ENCODE measurements at regions not wholly inside any gene's neighbourhood (a gene's known extent, or its start where the extent isn't known, plus 50 kb on each side); places are given as distances from the start of the nearest gene placed in this dataset.
"Not testable (repeated sequence)": the region's sequence is repeated elsewhere in the genome, so short reads cannot be mapped to it uniquely, and the experiment has no call there.

GRCh38 chr13:53101883-53102282 lies 73.3 kb downstream of the OLFM4 start:
- Histone ChIP-seq H3K4me1 (ENCODE audit: insufficient read depth, low read length) (no peaks in the 10 kb centered on the region), H3K9ac (ENCODE audit: low read depth, low read length) (no peak overlapping the region), H3K9me3 (ENCODE audit: insufficient read depth, low read depth, low read length) (no peaks in the 10 kb centered on the region), H3K36me3 (ENCODE audit: insufficient read depth, low read depth, low read length) (no peaks in the 10 kb centered on the region), H3K27me3 (ENCODE audit: insufficient read depth, low read length) (no peaks in the 10 kb centered on the region), H3K27ac (ENCODE audit: low read length) (no peak overlapping the region), H3K4me3 (ENCODE audit: low read length) (no peak overlapping the region)

DNA sequence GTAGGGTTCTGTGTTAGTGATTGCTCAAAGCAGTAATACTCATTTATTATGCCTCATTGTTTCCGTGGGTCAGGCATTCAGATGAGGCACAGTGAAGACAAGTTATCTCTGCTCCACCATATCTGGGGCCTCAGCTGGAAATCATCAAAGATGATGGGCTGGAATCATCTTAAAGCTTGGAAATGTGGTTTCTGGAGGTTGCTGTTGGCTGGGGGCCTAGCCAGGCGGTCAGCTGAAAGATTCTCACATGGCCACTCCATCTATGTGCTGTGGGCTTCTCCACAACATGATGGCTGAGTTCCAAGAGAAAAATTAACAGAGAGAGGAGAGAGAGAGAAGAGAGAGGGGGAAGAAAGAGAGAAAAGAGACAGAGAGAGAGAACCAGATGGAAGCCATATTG lies 75.5 kb downstream of the OLFM4 start:
- no peak overlapping the region for H3K4me3 ChIP-seq (ENCODE audit: low read length)
- no peaks in the 10 kb centered on the region for H3K4me1 ChIP-seq (ENCODE audit: insufficient read depth, low read length)
- H3K9me3 ChIP-seq (ENCODE audit: insufficient read depth, low read depth, low read length) = no peaks in the 10 kb centered on the region
- H3K9ac ChIP-seq (ENCODE audit: low read depth, low read length) = no peak overlapping the region
- H3K27ac ChIP-seq (ENCODE audit: low read length) = no peak overlapping the region
- H3K27me3 ChIP-seq (ENCODE audit: insufficient read depth, low read length) = no peaks in the 10 kb centered on the region
- no peaks in the 10 kb centered on the region for H3K36me3 ChIP-seq (ENCODE audit: insufficient read depth, low read depth, low read length)

DNA sequence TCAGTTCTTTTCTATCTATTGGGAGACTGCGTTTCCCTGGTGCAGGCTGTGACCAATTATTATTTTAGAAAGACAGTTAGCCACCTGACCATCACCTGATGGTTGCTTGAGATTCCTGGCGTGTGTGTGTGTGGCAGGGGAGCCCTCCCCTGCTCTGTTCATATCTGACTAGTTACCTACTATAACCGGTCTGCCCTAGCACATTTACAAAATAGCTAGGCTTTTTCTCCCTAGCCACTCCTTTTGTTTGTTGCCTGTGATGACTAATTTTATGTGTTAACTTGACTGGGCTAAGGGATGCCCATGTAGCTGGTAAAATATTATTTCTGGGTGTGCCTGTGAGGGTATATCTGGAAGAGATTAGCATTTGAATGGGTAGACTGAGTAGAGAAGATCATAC lies 76.9 kb downstream of the OLFM4 start:
- Histone ChIP-seq H3K27me3 (ENCODE audit: insufficient read depth, low read length) (no peaks in the 10 kb centered on the region), H3K9me3 (ENCODE audit: insufficient read depth, low read depth, low read length) (no peaks in the 10 kb centered on the region), H3K4me3 (ENCODE audit: low read length) (no peak overlapping the region), H3K27ac (ENCODE audit: low read length) (no peak overlapping the region), H3K9ac (ENCODE audit: low read depth, low read length) (no peak overlapping the region), H3K4me1 (ENCODE audit: insufficient read depth, low read length) (no peaks in the 10 kb centered on the region), H3K36me3 (ENCODE audit: insufficient read depth, low read depth, low read length) (no peaks in the 10 kb centered on the region)

DNA sequence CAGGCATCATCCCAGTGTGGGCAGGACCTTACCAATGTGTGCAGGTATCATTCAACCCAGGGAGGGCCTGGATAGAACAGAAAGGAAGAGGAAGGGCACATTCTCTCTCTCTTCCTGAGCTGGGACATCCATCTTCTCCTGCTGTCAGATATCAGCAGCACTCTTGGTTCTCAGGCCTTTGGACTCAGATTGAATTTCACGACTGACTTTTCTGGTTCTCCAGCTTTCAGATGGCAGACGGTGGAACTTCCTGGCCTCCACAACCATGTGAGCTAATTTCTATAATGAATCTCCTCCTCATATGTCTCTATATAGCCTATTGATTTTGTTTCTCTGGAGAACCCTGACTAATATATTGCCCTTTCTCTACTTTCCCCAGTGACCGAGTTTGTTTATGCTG lies 77.3 kb downstream of the OLFM4 start:
- Histone ChIP-seq H3K9me3 (ENCODE audit: insufficient read depth, low read depth, low read length) (no peaks in the 10 kb centered on the region), H3K27me3 (ENCODE audit: insufficient read depth, low read length) (no peaks in the 10 kb centered on the region), H3K9ac (ENCODE audit: low read depth, low read length) (no peak overlapping the region), H3K27ac (ENCODE audit: low read length) (no peak overlapping the region), H3K4me3 (ENCODE audit: low read length) (no peak overlapping the region), H3K36me3 (ENCODE audit: insufficient read depth, low read depth, low read length) (no peaks in the 10 kb centered on the region), H3K4me1 (ENCODE audit: insufficient read depth, low read length) (no peaks in the 10 kb centered on the region)

- Histone ChIP-seq H3K36me3 (ENCODE audit: insufficient read depth, low read depth, low read length) (no peaks in the 10 kb centered on the region), H3K9ac (ENCODE audit: low read depth, low read length) (no peak overlapping the region), H3K4me1 (ENCODE audit: insufficient read depth, low read length) (no peaks in the 10 kb centered on the region), H3K27ac (ENCODE audit: low read length) (no peak overlapping the region), H3K4me3 (ENCODE audit: low read length) (no peak overlapping the region), H3K9me3 (ENCODE audit: insufficient read depth, low read depth, low read length) (no peaks in the 10 kb centered on the region), H3K27me3 (ENCODE audit: insufficient read depth, low read length) (no peaks in the 10 kb centered on the region)
Measured at GRCh38 chr13:53110181-53110580, 81.6 kb downstream of the OLFM4 start.

DNA sequence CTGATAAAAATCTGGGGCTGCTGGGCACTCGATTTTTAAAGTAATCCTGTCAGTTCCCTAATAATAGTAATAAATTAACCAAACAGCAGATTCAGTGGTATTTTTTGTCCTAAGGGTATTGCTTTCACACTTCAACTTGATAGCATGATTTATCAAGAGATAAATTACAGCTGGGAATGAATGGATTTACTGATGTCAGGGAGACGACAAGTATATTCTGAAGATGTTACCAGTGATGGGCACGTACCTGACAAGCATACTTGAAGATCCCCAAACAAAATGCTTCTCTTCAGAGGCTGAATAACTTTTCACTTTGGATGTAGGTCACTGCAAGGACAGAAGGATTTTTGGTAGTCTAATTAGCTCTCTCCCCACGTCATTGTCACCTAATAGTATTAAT lies 82.0 kb downstream of the OLFM4 start:
- no peak overlapping the region for H3K4me3 ChIP-seq (ENCODE audit: low read length)
- H3K36me3 ChIP-seq (ENCODE audit: insufficient read depth, low read depth, low read length) = no peaks in the 10 kb centered on the region
- H3K27ac ChIP-seq (ENCODE audit: low read length) = no peak overlapping the region
- no peaks in the 10 kb centered on the region for H3K9me3 ChIP-seq (ENCODE audit: insufficient read depth, low read depth, low read length)
- H3K27me3 ChIP-seq (ENCODE audit: insufficient read depth, low read length) = no peaks in the 10 kb centered on the region
- no peak overlapping the region for H3K9ac ChIP-seq (ENCODE audit: low read depth, low read length)
- H3K4me1 ChIP-seq (ENCODE audit: insufficient read depth, low read length) = no peaks in the 10 kb centered on the region

DNA sequence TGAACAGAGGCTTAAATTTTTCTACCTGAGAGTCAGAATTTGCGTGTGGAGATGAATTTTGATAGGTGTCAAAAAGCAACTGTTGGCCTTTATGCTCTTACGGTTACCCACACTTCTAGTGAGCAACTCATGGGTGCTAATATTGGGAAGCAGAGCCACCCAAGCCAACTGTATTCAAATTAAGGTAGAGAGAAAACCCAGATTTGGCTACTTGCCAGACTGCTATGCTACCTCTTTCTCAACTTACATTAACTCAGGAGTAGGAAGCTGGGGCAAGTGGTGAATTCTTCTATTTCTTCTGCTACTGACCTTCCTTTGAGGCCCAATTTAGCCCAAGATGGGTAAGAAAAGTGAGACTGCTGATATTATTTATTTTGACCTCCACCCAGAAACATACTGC lies 83.9 kb downstream of the OLFM4 start:
- Histone ChIP-seq H3K4me1 (ENCODE audit: insufficient read depth, low read length) (no peaks in the 10 kb centered on the region), H3K27ac (ENCODE audit: low read length) (no peak overlapping the region), H3K4me3 (ENCODE audit: low read length) (no peak overlapping the region), H3K27me3 (ENCODE audit: insufficient read depth, low read length) (no peaks in the 10 kb centered on the region), H3K9me3 (ENCODE audit: insufficient read depth, low read depth, low read length) (no peaks in the 10 kb centered on the region; the same call in 1 of the 2 replicates), H3K36me3 (ENCODE audit: insufficient read depth, low read depth, low read length) (no peaks in the 10 kb centered on the region), H3K9ac (ENCODE audit: low read depth, low read length) (no peak overlapping the region)

- H3K27ac ChIP-seq (ENCODE audit: low read length); H3K27me3 ChIP-seq (ENCODE audit: insufficient read depth, low read length); H3K9ac ChIP-seq (ENCODE audit: low read depth, low read length); H3K4me3 ChIP-seq (ENCODE audit: low read length); H3K36me3 ChIP-seq (ENCODE audit: insufficient read depth, low read depth, low read length); H3K9me3 ChIP-seq (ENCODE audit: insufficient read depth, low read depth, low read length): not testable (repeated sequence)
- peaks cover 15% of the 10 kb centered on the region for H3K4me1 ChIP-seq (ENCODE audit: insufficient read depth, low read length)
Measured at GRCh38 chr13:53117048-53117447, 88.4 kb downstream of the OLFM4 start.

DNA sequence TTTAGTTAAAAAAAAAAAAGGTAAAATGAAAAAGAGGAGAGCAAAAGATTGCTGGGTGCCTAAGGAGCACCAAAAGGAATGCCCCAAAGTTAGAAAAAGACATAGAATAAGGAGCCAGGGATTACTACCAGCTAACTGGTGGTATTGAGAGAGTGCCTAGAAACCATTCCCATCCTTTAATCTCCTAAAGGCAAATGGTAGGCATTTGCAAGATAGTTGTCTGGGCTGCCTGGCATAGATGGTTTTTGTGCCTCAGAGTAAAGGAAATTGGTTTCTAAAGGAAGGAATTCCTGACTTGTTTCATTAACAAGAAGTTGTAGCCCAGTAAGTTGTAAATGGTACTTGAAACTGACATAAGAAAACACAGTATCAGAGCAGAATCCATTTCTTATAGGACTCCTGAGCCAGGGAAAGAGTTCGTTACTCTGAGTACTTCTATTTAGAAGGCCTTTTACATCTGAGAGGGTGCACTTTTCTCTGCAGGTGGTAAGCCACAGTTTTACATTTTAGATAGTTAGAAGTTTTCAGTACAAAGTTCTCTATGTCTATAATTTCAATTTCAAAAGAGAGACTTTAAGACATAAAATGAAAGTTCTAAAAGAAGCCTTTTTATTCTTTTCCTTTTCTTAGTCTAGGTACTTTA lies 92.6 kb downstream of the OLFM4 start:
- H3K27ac ChIP-seq (ENCODE audit: low read length) = no peak overlapping the region
- H3K4me3 ChIP-seq (ENCODE audit: low read length) = no peak overlapping the region
- H3K9me3 ChIP-seq (ENCODE audit: insufficient read depth, low read depth, low read length) = peaks cover 4% of the 10 kb centered on the region; the same call in 1 of the 2 replicates
- no peak overlapping the region for H3K9ac ChIP-seq (ENCODE audit: low read depth, low read length)
- H3K36me3 ChIP-seq (ENCODE audit: insufficient read depth, low read depth, low read length) = no peaks in the 10 kb centered on the region
- H3K4me1 ChIP-seq (ENCODE audit: insufficient read depth, low read length) = peaks cover 20% of the 10 kb centered on the region
- H3K27me3 ChIP-seq (ENCODE audit: insufficient read depth, low read length) = no peaks in the 10 kb centered on the region

GRCh38 chr13:53121919-53122318 lies 93.3 kb downstream of the OLFM4 start:
- H3K36me3 ChIP-seq (ENCODE audit: insufficient read depth, low read depth, low read length) = no peaks in the 10 kb centered on the region
- H3K4me1 ChIP-seq (ENCODE audit: insufficient read depth, low read length) = peaks cover 20% of the 10 kb centered on the region
- H3K27me3 ChIP-seq (ENCODE audit: insufficient read depth, low read length) = no peaks in the 10 kb centered on the region
- no peak overlapping the region for H3K9ac ChIP-seq (ENCODE audit: low read depth, low read length)
- no peak overlapping the region for H3K4me3 ChIP-seq (ENCODE audit: low read length)
- peaks cover 4% of the 10 kb centered on the region; the same call in 1 of the 2 replicates for H3K9me3 ChIP-seq (ENCODE audit: insufficient read depth, low read depth, low read length)
- H3K27ac ChIP-seq (ENCODE audit: low read length) = no peak overlapping the region

- Histone ChIP-seq H3K9me3 (ENCODE audit: insufficient read depth, low read depth, low read length) (no peaks in the 10 kb centered on the region), H3K4me3 (ENCODE audit: low read length) (no peak overlapping the region), H3K4me1 (ENCODE audit: insufficient read depth, low read length) (peaks cover 20% of the 10 kb centered on the region), H3K27ac (ENCODE audit: low read length) (no peak overlapping the region), H3K36me3 (ENCODE audit: insufficient read depth, low read depth, low read length) (no peaks in the 10 kb centered on the region), H3K27me3 (ENCODE audit: insufficient read depth, low read length) (no peaks in the 10 kb centered on the region), H3K9ac (ENCODE audit: low read depth, low read length) (no peak overlapping the region)
Measured at GRCh38 chr13:53123536-53123935, 94.9 kb downstream of the OLFM4 start.

DNA sequence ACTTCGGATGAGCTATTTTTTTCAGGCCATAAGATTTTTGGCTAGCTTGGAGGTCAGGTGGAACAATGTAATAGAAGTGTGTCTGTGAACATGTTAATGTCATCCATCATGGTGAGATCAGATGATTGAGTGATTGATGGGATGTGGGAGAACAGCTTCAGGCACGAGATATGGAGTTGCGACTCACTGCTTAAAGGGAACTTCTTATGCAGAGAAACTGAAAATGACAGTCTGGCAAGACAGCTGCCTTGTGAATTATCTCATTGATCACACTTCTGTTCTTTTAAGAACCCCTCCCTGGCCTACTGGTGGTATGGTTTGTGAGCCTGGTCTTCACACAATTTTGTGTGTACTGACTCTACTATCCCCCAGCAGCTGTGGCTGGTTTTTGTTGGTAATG lies 96.0 kb downstream of the OLFM4 start:
- Histone ChIP-seq H3K9ac (ENCODE audit: low read depth, low read length) (no peak overlapping the region), H3K27ac (ENCODE audit: low read length) (no peak overlapping the region), H3K4me1 (ENCODE audit: insufficient read depth, low read length) (peaks cover 20% of the 10 kb centered on the region), H3K27me3 (ENCODE audit: insufficient read depth, low read length) (no peaks in the 10 kb centered on the region), H3K4me3 (ENCODE audit: low read length) (no peak overlapping the region), H3K36me3 (ENCODE audit: insufficient read depth, low read depth, low read length) (no peaks in the 10 kb centered on the region), H3K9me3 (ENCODE audit: insufficient read depth, low read depth, low read length) (no peaks in the 10 kb centered on the region)

Data from iPS-20b (cell line).